ENCODE measurements at regions not wholly inside any gene's neighbourhood (a gene's known extent, or its start where the extent isn't known, plus 50 kb on each side); places are given as distances from the start of the nearest gene placed in this dataset.

DNA sequence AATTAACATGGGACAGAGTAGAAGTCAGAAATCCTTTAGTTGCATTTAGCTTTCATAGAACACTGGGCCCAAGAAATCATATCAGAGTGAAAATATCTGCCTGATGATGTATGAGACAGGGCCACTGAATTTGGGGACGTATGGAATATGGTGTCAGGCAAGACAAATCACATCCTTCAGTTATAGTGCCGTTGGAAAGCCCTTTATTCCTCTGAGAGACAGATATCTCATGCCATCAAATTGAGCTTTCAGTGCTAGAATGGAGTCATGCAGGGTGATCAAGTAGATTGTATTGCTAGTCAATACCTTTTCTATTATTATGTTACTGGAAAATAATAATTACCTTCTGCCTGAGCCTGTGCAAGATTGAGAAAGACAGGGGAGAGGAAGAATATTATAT lies 398.2 kb upstream of the RARB start:
- TF ChIP-seq, protein P1, sequence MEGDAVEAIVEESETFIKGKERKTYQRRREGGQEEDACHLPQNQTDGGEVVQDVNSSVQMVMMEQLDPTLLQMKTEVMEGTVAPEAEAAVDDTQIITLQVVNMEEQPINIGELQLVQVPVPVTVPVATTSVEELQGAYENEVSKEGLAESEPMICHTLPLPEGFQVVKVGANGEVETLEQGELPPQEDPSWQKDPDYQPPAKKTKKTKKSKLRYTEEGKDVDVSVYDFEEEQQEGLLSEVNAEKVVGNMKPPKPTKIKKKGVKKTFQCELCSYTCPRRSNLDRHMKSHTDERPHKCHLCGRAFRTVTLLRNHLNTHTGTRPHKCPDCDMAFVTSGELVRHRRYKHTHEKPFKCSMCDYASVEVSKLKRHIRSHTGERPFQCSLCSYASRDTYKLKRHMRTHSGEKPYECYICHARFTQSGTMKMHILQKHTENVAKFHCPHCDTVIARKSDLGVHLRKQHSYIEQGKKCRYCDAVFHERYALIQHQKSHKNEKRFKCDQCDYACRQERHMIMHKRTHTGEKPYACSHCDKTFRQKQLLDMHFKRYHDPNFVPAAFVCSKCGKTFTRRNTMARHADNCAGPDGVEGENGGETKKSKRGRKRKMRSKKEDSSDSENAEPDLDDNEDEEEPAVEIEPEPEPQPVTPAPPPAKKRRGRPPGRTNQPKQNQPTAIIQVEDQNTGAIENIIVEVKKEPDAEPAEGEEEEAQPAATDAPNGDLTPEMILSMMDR (IDR thresholded peaks at IDR 0.05 in 2 of 3, conservative IDR thresholded peaks at IDR 0.05 in 1 of 3; ENCODE audit: insufficient read depth in 2 of 3, low read depth in 1 of 3, low read length in 3 of 3), result no peak
- TF ChIP-seq, protein P2, sequence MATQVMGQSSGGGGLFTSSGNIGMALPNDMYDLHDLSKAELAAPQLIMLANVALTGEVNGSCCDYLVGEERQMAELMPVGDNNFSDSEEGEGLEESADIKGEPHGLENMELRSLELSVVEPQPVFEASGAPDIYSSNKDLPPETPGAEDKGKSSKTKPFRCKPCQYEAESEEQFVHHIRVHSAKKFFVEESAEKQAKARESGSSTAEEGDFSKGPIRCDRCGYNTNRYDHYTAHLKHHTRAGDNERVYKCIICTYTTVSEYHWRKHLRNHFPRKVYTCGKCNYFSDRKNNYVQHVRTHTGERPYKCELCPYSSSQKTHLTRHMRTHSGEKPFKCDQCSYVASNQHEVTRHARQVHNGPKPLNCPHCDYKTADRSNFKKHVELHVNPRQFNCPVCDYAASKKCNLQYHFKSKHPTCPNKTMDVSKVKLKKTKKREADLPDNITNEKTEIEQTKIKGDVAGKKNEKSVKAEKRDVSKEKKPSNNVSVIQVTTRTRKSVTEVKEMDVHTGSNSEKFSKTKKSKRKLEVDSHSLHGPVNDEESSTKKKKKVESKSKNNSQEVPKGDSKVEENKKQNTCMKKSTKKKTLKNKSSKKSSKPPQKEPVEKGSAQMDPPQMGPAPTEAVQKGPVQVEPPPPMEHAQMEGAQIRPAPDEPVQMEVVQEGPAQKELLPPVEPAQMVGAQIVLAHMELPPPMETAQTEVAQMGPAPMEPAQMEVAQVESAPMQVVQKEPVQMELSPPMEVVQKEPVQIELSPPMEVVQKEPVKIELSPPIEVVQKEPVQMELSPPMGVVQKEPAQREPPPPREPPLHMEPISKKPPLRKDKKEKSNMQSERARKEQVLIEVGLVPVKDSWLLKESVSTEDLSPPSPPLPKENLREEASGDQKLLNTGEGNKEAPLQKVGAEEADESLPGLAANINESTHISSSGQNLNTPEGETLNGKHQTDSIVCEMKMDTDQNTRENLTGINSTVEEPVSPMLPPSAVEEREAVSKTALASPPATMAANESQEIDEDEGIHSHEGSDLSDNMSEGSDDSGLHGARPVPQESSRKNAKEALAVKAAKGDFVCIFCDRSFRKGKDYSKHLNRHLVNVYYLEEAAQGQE (IDR thresholded peaks at IDR 0.05; ENCODE audit: borderline replicate concordance), result no peak
- TF ChIP-seq, protein P2 (CRISPR knock-in tag; IDR thresholded peaks at IDR 0.05; ENCODE audit: low read depth), result no peak
- TF ChIP-seq HNRNPK (IDR thresholded peaks at IDR 0.05; ENCODE audit: low read depth, low read length, poor library complexity, severe bottlenecking) (no peak), SPI1 (IDR thresholded peaks at IDR 0.05; ENCODE audit: borderline replicate concordance, low read depth, low read length) (no peak), POLR2AphosphoS5 (IDR thresholded peaks at IDR 0.05; ENCODE audit: control insufficient read depth, insufficient read depth, low read depth, low read length) (no peak), ETV1 (tag; conservative IDR thresholded peaks at IDR 0.05; ENCODE audit: low read depth) (no peak), EP300 (IDR thresholded peaks at IDR 0.05; ENCODE audit: low read length) (no peak), TEAD4 (IDR thresholded peaks at IDR 0.05; ENCODE audit: low read length) (no peak), TEAD4 (CRISPR knock-in tag; IDR thresholded peaks at IDR 0.05; ENCODE audit: borderline replicate concordance) (no peak), EP400 (IDR thresholded peaks at IDR 0.05) (no peak), POLR2AphosphoS2 (IDR thresholded peaks at IDR 0.05; ENCODE audit: low read length) (no peak)
- TF ChIP-seq, protein P3, sequence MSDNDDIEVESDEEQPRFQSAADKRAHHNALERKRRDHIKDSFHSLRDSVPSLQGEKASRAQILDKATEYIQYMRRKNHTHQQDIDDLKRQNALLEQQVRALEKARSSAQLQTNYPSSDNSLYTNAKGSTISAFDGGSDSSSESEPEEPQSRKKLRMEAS (CRISPR knock-in tag; IDR thresholded peaks at IDR 0.05), result no peak
- TF ChIP-seq, protein P4, sequence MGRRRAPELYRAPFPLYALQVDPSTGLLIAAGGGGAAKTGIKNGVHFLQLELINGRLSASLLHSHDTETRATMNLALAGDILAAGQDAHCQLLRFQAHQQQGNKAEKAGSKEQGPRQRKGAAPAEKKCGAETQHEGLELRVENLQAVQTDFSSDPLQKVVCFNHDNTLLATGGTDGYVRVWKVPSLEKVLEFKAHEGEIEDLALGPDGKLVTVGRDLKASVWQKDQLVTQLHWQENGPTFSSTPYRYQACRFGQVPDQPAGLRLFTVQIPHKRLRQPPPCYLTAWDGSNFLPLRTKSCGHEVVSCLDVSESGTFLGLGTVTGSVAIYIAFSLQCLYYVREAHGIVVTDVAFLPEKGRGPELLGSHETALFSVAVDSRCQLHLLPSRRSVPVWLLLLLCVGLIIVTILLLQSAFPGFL (CRISPR knock-in tag; IDR thresholded peaks at IDR 0.05), result no peak
- TF ChIP-seq, protein P5, sequence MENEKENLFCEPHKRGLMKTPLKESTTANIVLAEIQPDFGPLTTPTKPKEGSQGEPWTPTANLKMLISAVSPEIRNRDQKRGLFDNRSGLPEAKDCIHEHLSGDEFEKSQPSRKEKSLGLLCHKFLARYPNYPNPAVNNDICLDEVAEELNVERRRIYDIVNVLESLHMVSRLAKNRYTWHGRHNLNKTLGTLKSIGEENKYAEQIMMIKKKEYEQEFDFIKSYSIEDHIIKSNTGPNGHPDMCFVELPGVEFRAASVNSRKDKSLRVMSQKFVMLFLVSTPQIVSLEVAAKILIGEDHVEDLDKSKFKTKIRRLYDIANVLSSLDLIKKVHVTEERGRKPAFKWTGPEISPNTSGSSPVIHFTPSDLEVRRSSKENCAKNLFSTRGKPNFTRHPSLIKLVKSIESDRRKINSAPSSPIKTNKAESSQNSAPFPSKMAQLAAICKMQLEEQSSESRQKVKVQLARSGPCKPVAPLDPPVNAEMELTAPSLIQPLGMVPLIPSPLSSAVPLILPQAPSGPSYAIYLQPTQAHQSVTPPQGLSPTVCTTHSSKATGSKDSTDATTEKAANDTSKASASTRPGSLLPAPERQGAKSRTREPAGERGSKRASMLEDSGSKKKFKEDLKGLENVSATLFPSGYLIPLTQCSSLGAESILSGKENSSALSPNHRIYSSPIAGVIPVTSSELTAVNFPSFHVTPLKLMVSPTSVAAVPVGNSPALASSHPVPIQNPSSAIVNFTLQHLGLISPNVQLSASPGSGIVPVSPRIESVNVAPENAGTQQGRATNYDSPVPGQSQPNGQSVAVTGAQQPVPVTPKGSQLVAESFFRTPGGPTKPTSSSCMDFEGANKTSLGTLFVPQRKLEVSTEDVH (IDR thresholded peaks at IDR 0.05; ENCODE audit: low read depth, partially characterized antibody), result no peak
- TF ChIP-seq, protein P6, sequence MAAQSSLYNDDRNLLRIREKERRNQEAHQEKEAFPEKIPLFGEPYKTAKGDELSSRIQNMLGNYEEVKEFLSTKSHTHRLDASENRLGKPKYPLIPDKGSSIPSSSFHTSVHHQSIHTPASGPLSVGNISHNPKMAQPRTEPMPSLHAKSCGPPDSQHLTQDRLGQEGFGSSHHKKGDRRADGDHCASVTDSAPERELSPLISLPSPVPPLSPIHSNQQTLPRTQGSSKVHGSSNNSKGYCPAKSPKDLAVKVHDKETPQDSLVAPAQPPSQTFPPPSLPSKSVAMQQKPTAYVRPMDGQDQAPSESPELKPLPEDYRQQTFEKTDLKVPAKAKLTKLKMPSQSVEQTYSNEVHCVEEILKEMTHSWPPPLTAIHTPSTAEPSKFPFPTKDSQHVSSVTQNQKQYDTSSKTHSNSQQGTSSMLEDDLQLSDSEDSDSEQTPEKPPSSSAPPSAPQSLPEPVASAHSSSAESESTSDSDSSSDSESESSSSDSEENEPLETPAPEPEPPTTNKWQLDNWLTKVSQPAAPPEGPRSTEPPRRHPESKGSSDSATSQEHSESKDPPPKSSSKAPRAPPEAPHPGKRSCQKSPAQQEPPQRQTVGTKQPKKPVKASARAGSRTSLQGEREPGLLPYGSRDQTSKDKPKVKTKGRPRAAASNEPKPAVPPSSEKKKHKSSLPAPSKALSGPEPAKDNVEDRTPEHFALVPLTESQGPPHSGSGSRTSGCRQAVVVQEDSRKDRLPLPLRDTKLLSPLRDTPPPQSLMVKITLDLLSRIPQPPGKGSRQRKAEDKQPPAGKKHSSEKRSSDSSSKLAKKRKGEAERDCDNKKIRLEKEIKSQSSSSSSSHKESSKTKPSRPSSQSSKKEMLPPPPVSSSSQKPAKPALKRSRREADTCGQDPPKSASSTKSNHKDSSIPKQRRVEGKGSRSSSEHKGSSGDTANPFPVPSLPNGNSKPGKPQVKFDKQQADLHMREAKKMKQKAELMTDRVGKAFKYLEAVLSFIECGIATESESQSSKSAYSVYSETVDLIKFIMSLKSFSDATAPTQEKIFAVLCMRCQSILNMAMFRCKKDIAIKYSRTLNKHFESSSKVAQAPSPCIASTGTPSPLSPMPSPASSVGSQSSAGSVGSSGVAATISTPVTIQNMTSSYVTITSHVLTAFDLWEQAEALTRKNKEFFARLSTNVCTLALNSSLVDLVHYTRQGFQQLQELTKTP (IDR thresholded peaks at IDR 0.05; ENCODE audit: low read depth in 1 of 2, partially characterized antibody in 2 of 2), result no peak

Data from K562 (cell line).